SU-DHL-6 (cell line): ENCODE measurements at regions not wholly inside any gene's neighbourhood (a gene's known extent, or its start where the extent isn't known, plus 50 kb on each side); places are given as distances from the start of the nearest gene placed in this dataset.

Experiments
- H2AFZ ChIP-seq: fragments of 200-600 bp; sonication (generic); 2 replicates; pipeline ENCODE4 v1.6.1; 2014; ENCODE audit warnings: low read depth, mild to moderate bottlenecking, moderate library complexity, mixed read lengths, antibody characterized with exemption, low read length; ENCODE audit not compliant: severe bottlenecking
- H3F3A ChIP-seq: fragments of 200-600 bp; shearing (Covaris generic); 2 replicates; pipeline ENCODE4 v1.6.0; 2016; ENCODE audit warnings: antibody characterized with exemption, mild to moderate bottlenecking; ENCODE audit not compliant: insufficient read depth
- H3K27ac ChIP-seq: fragments of 200-600 bp; sonication (generic); 2 replicates; pipeline ENCODE4 v1.5.1; 2016; ENCODE audit warnings: low read depth, mild to moderate bottlenecking, low read length, moderate library complexity, mixed read lengths
- H3K27me3 ChIP-seq: fragments of 200-600 bp; sonication (generic), shearing (Covaris generic); 2 replicates; pipeline ENCODE4 v1.6.0; 2014; ENCODE audit warnings: mild to moderate bottlenecking, low read length
- H3K36me3 ChIP-seq: fragments of 200-600 bp; sonication (generic); 2 replicates; pipeline ENCODE4 v1.6.1; 2014; ENCODE audit warnings: mild to moderate bottlenecking, low read length, mixed read lengths
- H3K4me2 ChIP-seq: fragments of 300-600, 200-600 bp; shearing (Covaris generic), sonication (generic); 2 replicates; pipeline ENCODE4 v1.6.0; 2014; ENCODE audit warnings: low read length, low read depth, mild to moderate bottlenecking; ENCODE audit not compliant: poor library complexity, severe bottlenecking
- H3K4me3 ChIP-seq: fragments of 200-600 bp; sonication (generic); 2 replicates; pipeline ENCODE4 v1.5.1; 2014; ENCODE audit warnings: antibody characterized with exemption, low read length, mild to moderate bottlenecking, mixed read lengths; ENCODE audit not compliant: insufficient read depth, poor library complexity, severe bottlenecking
- H3K79me2 ChIP-seq: fragments of 200-600 bp; sonication (generic); 2 replicates; pipeline ENCODE4 v1.6.1; 2014; ENCODE audit warnings: mild to moderate bottlenecking, low read length, moderate library complexity; ENCODE audit not compliant: insufficient read depth
- H3K9ac ChIP-seq: fragments of 200-600 bp; sonication (generic); 2 replicates; pipeline ENCODE4 v1.7.0; 2014; ENCODE audit warnings: mild to moderate bottlenecking, low read length
- H3K9me2 ChIP-seq: fragments of 200-600 bp; sonication (generic); replicated peaks from 2 replicates; pipeline ENCODE4 v1.6.1; 2014; ENCODE audit warnings: low read length; ENCODE audit not compliant: insufficient read depth
- H3K9me3 ChIP-seq: fragments of 200-600 bp; sonication (generic); 2 replicates; pipeline ENCODE4 v1.6.1; 2014; ENCODE audit warnings: low read length, mixed read lengths; ENCODE audit not compliant: insufficient read depth
- H4K20me1 ChIP-seq: fragments of 200-600 bp; sonication (generic); 2 replicates; pipeline ENCODE4 v1.6.1; 2014; ENCODE audit warnings: low read depth, mild to moderate bottlenecking, antibody characterized with exemption, low read length, moderate library complexity, mixed read lengths
- CTCF ChIP-seq: fragments of 200-600 bp; sonication (generic); IDR thresholded peaks from one replicate; pipeline ENCODE4 v1.5.1; 2017; ENCODE audit warnings: antibody characterized with exemption, mild to moderate bottlenecking, low read length, moderate library complexity; ENCODE audit not compliant: insufficient read depth, poor library complexity, severe bottlenecking
- EZH2phosphoT487 ChIP-seq: fragments of 200-600 bp; sonication (generic), shearing (Covaris generic); conservative IDR thresholded peaks from 2 replicates; pipeline ENCODE4 v1.6.1; 2018; ENCODE audit warnings: mild to moderate bottlenecking, antibody characterized with exemption, low read length, moderate library complexity, mixed read lengths

- Histone ChIP-seq H3K9me2 (no peaks in the 10 kb centered on the region), H3K4me2 (no peak overlapping the region), H3K9ac (no peak overlapping the region), H4K20me1 (no peaks in the 10 kb centered on the region), H2AFZ (no peak overlapping the region), H3K4me3 (no peak overlapping the region), H3K79me2 (no peaks in the 10 kb centered on the region), H3K27me3 (no peaks in the 10 kb centered on the region; the same call in 1 of the 2 replicates), H3K27ac (no peak overlapping the region), H3F3A (no peaks in the 10 kb centered on the region), H3K9me3 (no peaks in the 10 kb centered on the region), H3K36me3 (no peaks in the 10 kb centered on the region)
- TF ChIP-seq CTCF, result no peak
- TF ChIP-seq EZH2phosphoT487, result no peak
Observed at GRCh38 chr2:239539776-239540100, 138.9 kb upstream of the HDAC4 start.

- H3K36me3 ChIP-seq, result no peaks in the 10 kb centered on the region
- H2AFZ ChIP-seq, result no peak overlapping the region
- no peaks in the 10 kb centered on the region; the same call in 1 of the 2 replicates for H3K27me3 ChIP-seq
- no peaks in the 10 kb centered on the region for H3K79me2 ChIP-seq
- TF ChIP-seq EZH2phosphoT487, result no peak
- no peak for TF ChIP-seq CTCF
- H3K4me3 ChIP-seq, result no peak overlapping the region
- H3K9me3 ChIP-seq, result no peaks in the 10 kb centered on the region
- H3K4me2 ChIP-seq, result no peak overlapping the region
- H3K9me2 ChIP-seq, result no peaks in the 10 kb centered on the region
- H3K27ac ChIP-seq, result no peak overlapping the region
- H4K20me1 ChIP-seq, result no peaks in the 10 kb centered on the region
- H3F3A ChIP-seq, result no peaks in the 10 kb centered on the region
- H3K9ac ChIP-seq, result no peak overlapping the region
Observed at GRCh38 chr2:239539083-239539775, 138.4 kb upstream of the HDAC4 start.

GRCh38 chr2:239538357-239539052 is 137.7 kb upstream of the HDAC4 start:
- Histone ChIP-seq H3K9me3 (no peaks in the 10 kb centered on the region), H2AFZ (no peak overlapping the region), H3K9me2 (no peaks in the 10 kb centered on the region), H3K27me3 (no peaks in the 10 kb centered on the region; the same call in 1 of the 2 replicates), H3K4me3 (no peak overlapping the region), H3K4me2 (no peak overlapping the region), H3K9ac (no peak overlapping the region), H3F3A (no peaks in the 10 kb centered on the region), H4K20me1 (no peaks in the 10 kb centered on the region), H3K36me3 (no peaks in the 10 kb centered on the region), H3K79me2 (no peaks in the 10 kb centered on the region), H3K27ac (no peak overlapping the region)
- TF ChIP-seq CTCF (no peak), EZH2phosphoT487 (no peak)
